Endodermal cell (in vitro differentiated cells): ENCODE measurements at regions not wholly inside any gene's neighbourhood (a gene's known extent, or its start where the extent isn't known, plus 50 kb on each side); places are given as distances from the start of the nearest gene placed in this dataset.

ENCODE experiments used
- DNase-seq: peaks from one replicate; pipeline ENCODE4 v3.0.0-alpha.2; 2017
- H3K27ac ChIP-seq: 2 replicates; pipeline ENCODE4 v1.5.1; 2013; ENCODE audit warnings: mild to moderate bottlenecking, low read depth, low read length, moderate library complexity
- H3K27me3 ChIP-seq: 2 replicates; pipeline ENCODE4 v1.6.1; 2013; ENCODE audit warnings: mild to moderate bottlenecking, low read length, moderate library complexity; ENCODE audit not compliant: insufficient read depth, control insufficient read depth, poor library complexity, severe bottlenecking
- H3K36me3 ChIP-seq: 2 replicates; pipeline ENCODE4 v1.7.0; 2013; ENCODE audit warnings: mild to moderate bottlenecking, low read length, moderate library complexity; ENCODE audit not compliant: control insufficient read depth, insufficient read depth
- H3K4me1 ChIP-seq: one replicate; pipeline ENCODE4 v1.7.0; 2013; ENCODE audit warnings: low read length; ENCODE audit not compliant: control insufficient read depth, insufficient read depth
- H3K4me3 ChIP-seq: 2 replicates; pipeline ENCODE4 v1.5.1; 2013; ENCODE audit warnings: mild to moderate bottlenecking, low read length, moderate library complexity
- H3K9ac ChIP-seq: 2 replicates; pipeline ENCODE4 v1.6.1; 2013; ENCODE audit warnings: mild to moderate bottlenecking, low read length, moderate library complexity; ENCODE audit not compliant: poor library complexity, severe bottlenecking; ENCODE audit errors: extremely low read depth
- H3K9me3 ChIP-seq: 2 replicates; pipeline ENCODE4 v1.6.1; 2013; ENCODE audit warnings: mild to moderate bottlenecking, low read length, moderate library complexity; ENCODE audit not compliant: control insufficient read depth
- H3K27ac Mint-ChIP-seq: 2 replicates; pipeline ENCODE4 v1.8.0; 2020; ENCODE audit warnings: mixed read lengths
- H3K27me3 Mint-ChIP-seq: 2 replicates; pipeline ENCODE4 v1.8.0; 2021; ENCODE audit warnings: mild to moderate bottlenecking, mixed read lengths; ENCODE audit not compliant: insufficient read depth
- H3K36me3 Mint-ChIP-seq: 2 replicates; pipeline ENCODE4 v1.8.0; 2020; ENCODE audit warnings: low read depth, mixed read lengths
- H3K4me1 Mint-ChIP-seq: 2 replicates; pipeline ENCODE4 v1.8.0; 2020; ENCODE audit warnings: mixed read lengths
- H3K4me3 Mint-ChIP-seq: 2 replicates; pipeline ENCODE4 v1.8.0; 2020; ENCODE audit warnings: mild to moderate bottlenecking, moderate library complexity, mixed read lengths
- H3K9me3 Mint-ChIP-seq: 2 replicates; pipeline ENCODE4 v1.8.0; 2020; ENCODE audit warnings: mild to moderate bottlenecking, mixed read lengths
- CTCF ChIP-seq: fragments of 200-600 bp; sonication (generic); conservative IDR thresholded peaks from 2 replicates; pipeline ENCODE4 v1.5.0; 2021; ENCODE audit warnings: antibody characterized with exemption, mild to moderate bottlenecking
- WGBS, 2 experiments: methylation state at CpG; one replicate each; pipeline versions ENCODE4 v1.1.5 to v1.1.7; 2013; ENCODE audit warnings: missing lambda C conversion rate in 2 of 2, mixed read lengths in 1 of 2; ENCODE audit not compliant: insufficient coverage in 1 of 2, insufficient read length in 1 of 2; 5-methylcytosine and 5-hydroxymethylcytosine counted together

- WGBS, 2 experiments: 99% methylated on average over 2 of the region's 2 CpGs; no CpG with 5 or more reads in 1 of the 2 experiments
- Mint-ChIP-seq H3K36me3 (no peaks in the 10 kb centered on the region), H3K4me1 (no peaks in the 10 kb centered on the region), H3K27ac (no peak overlapping the region), H3K9me3 (no peaks in the 10 kb centered on the region), H3K4me3 (no peak overlapping the region), H3K27me3 (no peaks in the 10 kb centered on the region)
- H3K27me3 ChIP-seq: no peaks in the 10 kb centered on the region
- H3K4me3 ChIP-seq: no peak overlapping the region
- H3K9ac ChIP-seq: no peak overlapping the region
- no peak overlapping the region for H3K27ac ChIP-seq
- no peak for TF ChIP-seq CTCF
- no peaks in the 10 kb centered on the region for H3K9me3 ChIP-seq
- no peaks in the 10 kb centered on the region for H3K4me1 ChIP-seq
- H3K36me3 ChIP-seq: no peaks in the 10 kb centered on the region
- no peak for DNase-seq
Observed at GRCh38 chr10:59109826-59110225, 66.6 kb upstream of the PHYHIPL start.

GRCh38 chr10:59124187-59124586 lies 52.3 kb upstream of the PHYHIPL start:
- H3K27ac Mint-ChIP-seq: no peak overlapping the region
- peaks cover 14% of the 10 kb centered on the region for H3K9me3 ChIP-seq
- no peak for TF ChIP-seq CTCF

GRCh38 chr10:59125666-59126065 lies 50.8 kb upstream of the PHYHIPL start:
- Histone ChIP-seq H3K27me3 (no peaks in the 10 kb centered on the region), H3K36me3 (no peaks in the 10 kb centered on the region), H3K4me1 (no peaks in the 10 kb centered on the region), H3K4me3 (no peak overlapping the region), H3K27ac (no peak overlapping the region), H3K9ac (no peak overlapping the region), H3K9me3 (peaks cover 13% of the 10 kb centered on the region)
- TF ChIP-seq CTCF: no peak
- peaks cover 24% of the 10 kb centered on the region for H3K4me1 Mint-ChIP-seq
- H3K36me3 Mint-ChIP-seq: no peaks in the 10 kb centered on the region
- no peak overlapping the region for H3K27ac Mint-ChIP-seq
- H3K27me3 Mint-ChIP-seq: no peaks in the 10 kb centered on the region
- no peak for DNase-seq
- peaks cover 5% of the 10 kb centered on the region for H3K9me3 Mint-ChIP-seq
- no peak overlapping the region for H3K4me3 Mint-ChIP-seq

More at GRCh38 chr10:59124187-59124586, 52.3 kb upstream of the PHYHIPL start:
- Histone ChIP-seq H3K36me3 (no peaks in the 10 kb centered on the region), H3K27me3 (no peaks in the 10 kb centered on the region), H3K4me1 (no peaks in the 10 kb centered on the region), H3K27ac (no peak overlapping the region), H3K9ac (no peak overlapping the region), H3K4me3 (no peak overlapping the region)
- no peak for DNase-seq
- H3K36me3 Mint-ChIP-seq: no peaks in the 10 kb centered on the region
- H3K4me1 Mint-ChIP-seq: peaks cover 24% of the 10 kb centered on the region
- no peak overlapping the region for H3K4me3 Mint-ChIP-seq
- 97% methylated on average over 3 of the region's 3 CpGs; no CpG with 5 or more reads in 1 of the 2 experiments for WGBS, 2 experiments
- H3K27me3 Mint-ChIP-seq: no peaks in the 10 kb centered on the region
- peaks cover 5% of the 10 kb centered on the region for H3K9me3 Mint-ChIP-seq
